Common myeloid progenitor, CD34-positive (primary cell): ENCODE measurements at regions not wholly inside any gene's neighbourhood (a gene's known extent, or its start where the extent isn't known, plus 50 kb on each side); places are given as distances from the start of the nearest gene placed in this dataset.
"Not testable (repeated sequence)": the region's sequence is repeated elsewhere in the genome, so short reads cannot be mapped to it uniquely, and the experiment has no call there.

Experiments
- CTCF ChIA-PET: fragments of 350-600 bp; sonication (Branson Sonifier 250); formaldehyde crosslinking; loops from one replicate; lab custom pipeline; 2021; ENCODE audit warnings: antibody characterized with exemption; lab: Charles Lee
- POLR2A ChIA-PET: fragments of 350-600 bp; sonication (Branson Sonifier 250); formaldehyde crosslinking; loops from one replicate; lab custom pipeline; 2021; ENCODE audit warnings: antibody characterized with exemption; lab: Charles Lee
- DNase-seq, 3 donors: peaks; one replicate each; pipeline versions ENCODE4 v3.0.0 to v3.0.0-alpha.2; 2013
- H3K27ac ChIP-seq, 2 experiments: 1 replicate in 1 of 2; 2 replicates in 1 of 2; pipeline ENCODE4 v1.7.0; 2013; ENCODE audit warnings: inconsistent platforms in 2 of 2, low read length in 2 of 2, mild to moderate bottlenecking in 2 of 2, low read depth in 1 of 2, moderate library complexity in 1 of 2; ENCODE audit not compliant: severe bottlenecking in 2 of 2, insufficient read depth in 1 of 2, poor library complexity in 1 of 2
- H3K27me3 ChIP-seq, 5 experiments: replicated peaks in 2 of 5; 1 replicate in 3 of 5; 2 replicates in 2 of 5; pipeline versions ENCODE4 v1.6.1 to v1.7.0; 2013; ENCODE audit warnings: low read length in 4 of 5, mild to moderate bottlenecking in 2 of 5, moderate library complexity in 2 of 5, inconsistent platforms in 1 of 5; ENCODE audit not compliant: insufficient read depth in 5 of 5, control insufficient read depth in 4 of 5
- H3K36me3 ChIP-seq, 4 experiments: 1 replicate in 2 of 4; 2 replicates in 2 of 4; pipeline versions ENCODE4 v1.6.1 to v1.7.0; 2013; ENCODE audit warnings: low read length in 3 of 4, control low read depth in 1 of 4, mild to moderate bottlenecking in 1 of 4; ENCODE audit not compliant: control insufficient read depth in 4 of 4, insufficient read depth in 4 of 4
- H3K4me1 ChIP-seq, 4 experiments: 1 replicate in 3 of 4; 2 replicates in 1 of 4; pipeline versions ENCODE4 v1.6.1 to v1.7.1; 2013; ENCODE audit warnings: low read length in 3 of 4, mild to moderate bottlenecking in 3 of 4, control low read depth in 1 of 4, inconsistent platforms in 1 of 4, moderate library complexity in 1 of 4; ENCODE audit not compliant: control insufficient read depth in 4 of 4, insufficient read depth in 4 of 4; ENCODE audit errors: control extremely low read depth in 1 of 4
- H3K4me3 ChIP-seq, 7 experiments: 1 replicate in 4 of 7; 2 replicates in 3 of 7; pipeline versions ENCODE4 v1.5.1 to v1.7.0; 2013; ENCODE audit warnings: mild to moderate bottlenecking in 7 of 7, low read length in 6 of 7, moderate library complexity in 6 of 7, inconsistent platforms in 2 of 7, low read depth in 2 of 7, control low read depth in 1 of 7; ENCODE audit not compliant: insufficient read depth in 4 of 7, control insufficient read depth in 1 of 7; ENCODE audit errors: extremely low read depth in 1 of 7
- H3K9me3 ChIP-seq, 5 experiments: 1 replicate in 4 of 5; 2 replicates in 1 of 5; pipeline versions ENCODE4 v1.6.1 to v1.7.1; 2013; ENCODE audit warnings: low read length in 4 of 5, mild to moderate bottlenecking in 2 of 5, inconsistent platforms in 1 of 5, low read depth in 1 of 5, moderate library complexity in 1 of 5; ENCODE audit not compliant: control insufficient read depth in 4 of 5, insufficient read depth in 2 of 5; ENCODE audit errors: control extremely low read depth in 1 of 5
- WGBS: methylation state at CpG from one replicate; pipeline ENCODE4 v1.1.5; 2013; ENCODE audit not compliant: insufficient coverage; 5-methylcytosine and 5-hydroxymethylcytosine counted together

GRCh38 chr1:206350493-206351275 lies 119.6 kb upstream of the IKBKE start:
- H3K27me3 ChIP-seq, H3K9me3 ChIP-seq, H3K36me3 ChIP-seq, H3K4me3 ChIP-seq, H3K4me1 ChIP-seq, POLR2A ChIA-PET, CTCF ChIA-PET, H3K27ac ChIP-seq, DNase-seq: not testable (repeated sequence)
- WGBS, result 100% methylated on average over 1 of the region's 2 CpGs

GRCh38 chr1:206351276-206352052 lies 118.8 kb upstream of the IKBKE start:
- DNase-seq, H3K27me3 ChIP-seq, H3K36me3 ChIP-seq, H3K4me3 ChIP-seq, CTCF ChIA-PET, H3K9me3 ChIP-seq, POLR2A ChIA-PET, H3K27ac ChIP-seq, H3K4me1 ChIP-seq: not testable (repeated sequence)
- 100% methylated on average over 1 of the region's 10 CpGs for WGBS

- CTCF ChIA-PET, POLR2A ChIA-PET, H3K4me3 ChIP-seq, DNase-seq, H3K27ac ChIP-seq, H3K4me1 ChIP-seq, H3K27me3 ChIP-seq, H3K9me3 ChIP-seq, H3K36me3 ChIP-seq: not testable (repeated sequence)
Measured at GRCh38 chr1:206356310-206356709, 114.0 kb upstream of the IKBKE start.

DNA sequence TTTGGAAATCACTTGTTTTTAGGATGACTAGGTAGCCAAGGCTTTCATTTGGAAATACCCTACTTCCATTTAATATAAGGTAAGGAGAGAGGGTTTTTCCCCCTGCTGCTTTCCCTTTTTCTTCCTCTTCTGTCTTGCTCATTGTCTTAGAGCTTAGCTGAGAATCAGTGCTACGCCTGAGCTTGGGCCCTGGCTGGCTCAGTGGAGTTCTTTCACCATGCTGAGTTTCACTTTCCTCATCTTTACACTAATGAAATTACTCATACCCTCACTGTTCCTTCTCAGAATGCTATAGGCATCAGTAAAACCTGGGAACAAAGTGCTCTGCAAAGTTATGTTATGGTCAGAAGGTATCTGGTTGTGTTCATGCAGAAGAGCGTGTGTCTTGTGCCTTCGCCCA lies 112.3 kb upstream of the IKBKE start:
- no CpG with 5 or more reads among the region's 3 CpGs for WGBS
- H3K9me3 ChIP-seq, DNase-seq, CTCF ChIA-PET, H3K36me3 ChIP-seq, H3K27me3 ChIP-seq, H3K4me1 ChIP-seq, H3K4me3 ChIP-seq, H3K27ac ChIP-seq, POLR2A ChIA-PET: not testable (repeated sequence)

GRCh38 chr1:206358771-206359170 lies 111.5 kb upstream of the IKBKE start:
- no CpG with 5 or more reads among the region's 3 CpGs for WGBS
- H3K4me1 ChIP-seq, H3K27me3 ChIP-seq, H3K9me3 ChIP-seq, POLR2A ChIA-PET, DNase-seq, H3K4me3 ChIP-seq, H3K27ac ChIP-seq, H3K36me3 ChIP-seq, CTCF ChIA-PET: not testable (repeated sequence)

GRCh38 chr1:206359377-206359776 lies 110.9 kb upstream of the IKBKE start:
- H3K9me3 ChIP-seq, H3K4me3 ChIP-seq, H3K4me1 ChIP-seq, H3K36me3 ChIP-seq, POLR2A ChIA-PET, H3K27ac ChIP-seq, H3K27me3 ChIP-seq, DNase-seq, CTCF ChIA-PET: not testable (repeated sequence)

DNA sequence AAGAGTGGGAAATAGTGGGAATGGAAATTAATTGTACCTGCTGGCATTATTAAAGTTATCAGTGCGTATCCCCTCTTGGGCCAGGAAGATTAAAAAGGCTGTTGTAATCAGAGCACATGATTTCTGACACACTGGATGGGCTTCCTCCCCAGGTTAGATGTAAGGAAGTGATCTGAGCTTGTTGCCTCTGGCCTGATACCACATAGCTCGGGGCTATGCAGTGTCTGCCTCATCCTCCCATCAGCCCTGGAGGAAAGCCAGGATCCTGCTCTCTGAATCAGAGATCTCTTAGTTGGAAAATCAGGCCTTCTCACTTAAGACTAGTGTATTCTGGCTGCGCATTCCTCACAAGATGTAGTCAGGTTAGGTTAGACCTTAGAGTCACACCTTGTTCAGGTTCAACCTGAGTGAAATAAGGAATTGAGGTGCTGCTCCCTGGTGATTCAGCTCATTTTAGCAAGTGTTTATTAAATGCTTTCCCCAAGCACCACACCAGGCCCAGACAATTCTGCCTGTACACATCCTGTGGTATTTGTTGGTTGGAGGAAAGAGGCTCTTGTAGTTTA lies 108.2 kb upstream of the IKBKE start:
- no CpG with 5 or more reads among the region's 3 CpGs for WGBS
- H3K27me3 ChIP-seq, POLR2A ChIA-PET, CTCF ChIA-PET, H3K9me3 ChIP-seq, H3K36me3 ChIP-seq, DNase-seq, H3K4me3 ChIP-seq, H3K4me1 ChIP-seq, H3K27ac ChIP-seq: not testable (repeated sequence)
